ENCODE measurements at regions not wholly inside any gene's neighbourhood (a gene's known extent, or its start where the extent isn't known, plus 50 kb on each side); places are given as distances from the start of the nearest gene placed in this dataset.
A peak's percentile ranks its signal among the peaks of the same experiment; 100 is the strongest.

DNA sequence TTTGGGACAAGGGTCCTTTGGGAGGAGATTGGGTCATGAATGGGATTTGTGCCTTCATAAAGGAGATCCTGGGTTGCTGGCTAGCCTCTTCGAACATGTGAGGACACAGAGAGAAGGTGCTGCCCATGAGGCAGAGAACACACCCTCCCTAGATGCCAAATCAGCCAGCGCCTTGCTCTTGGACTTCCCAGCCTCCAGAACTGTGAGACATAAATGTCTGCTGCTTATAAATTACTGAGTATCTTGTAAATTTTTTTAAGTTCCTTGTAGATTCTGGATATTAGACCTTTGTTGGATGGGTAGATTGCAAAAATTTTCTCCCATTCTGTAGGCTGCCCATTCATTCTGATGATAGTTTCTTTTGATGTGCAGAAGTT lies 297.5 kb upstream of the FOXQ1 start:
- 35% methylated on average over 2 of the region's 2 CpGs for WGBS (ENCODE audit: insufficient coverage, insufficient replicate concordance, low lambda C conversion rate, missing lambda C conversion rate)
- Histone ChIP-seq H3K4me3 (no peak overlapping the region), H3K4me1 (ENCODE audit: control insufficient read depth, insufficient read depth, low read length) (peaks cover 22% of the 10 kb centered on the region), H3K9me3 (replicated peaks; ENCODE audit: control insufficient read depth, insufficient read depth, low read length) (peaks cover 3% of the 10 kb centered on the region; the same call in 1 of the 3 replicates), H3K4me2 (ENCODE audit: control insufficient read depth, insufficient read depth) (peak overlapping the region; percentile 76; the same call in 1 of the 2 replicates), H2AFZ (ENCODE audit: control insufficient read depth, low read depth, low read length) (no peak overlapping the region), H3K36me3 (ENCODE audit: control insufficient read depth in 2 of 2, insufficient read depth in 2 of 2, low read length in 1 of 2) (no peaks in the 10 kb centered on the region), H3K9ac (ENCODE audit: control insufficient read depth, insufficient read depth, low read length) (no peak overlapping the region), H3K79me2 (ENCODE audit: control insufficient read depth, insufficient read depth, low read length) (no peaks in the 10 kb centered on the region), H3K27me3 (replicated peaks in 1 of 2; ENCODE audit: control insufficient read depth in 2 of 2, insufficient read depth in 2 of 2, low read length in 1 of 2) (no peaks in the 10 kb centered on the region), H4K20me1 (ENCODE audit: control insufficient read depth, insufficient read depth) (no peaks in the 10 kb centered on the region), H3K27ac (ENCODE audit: control insufficient read depth, insufficient read depth) (peak overlapping the region; percentile 2; the same call in 1 of the 2 replicates)
- ChIA-PET POLR2A (no interaction called here), SMC1A (ENCODE audit: uncharacterized antibody, unreplicated experiment) (no interaction called here), RAD21 (ENCODE audit: unreplicated experiment) (no interaction called here), CTCF (no interaction called here)
- intact Hi-C loops (cut with micrococcal nuclease; ENCODE audit: unreplicated experiment) (no loop called here), in situ Hi-C loops (cut with MboI) (no loop called here)
- no TSS peak for BruUV-seq (replicated peaks)
- TF ChIP-seq SMAD5 (IDR thresholded peaks at IDR 0.05; ENCODE audit: low read depth), result no peak
- TF ChIP-seq SREBF1 (IDR thresholded peaks at IDR 0.05; ENCODE audit: low read length), result no peak
- no peak for TF ChIP-seq JUND (IDR thresholded peaks at IDR 0.05; ENCODE audit: low read depth, low read length)
- no peak for TF ChIP-seq KDM1A (IDR thresholded peaks at IDR 0.05; ENCODE audit: borderline replicate concordance)
- TF ChIP-seq TARDBP (IDR thresholded peaks at IDR 0.05; ENCODE audit: borderline replicate concordance), result no peak
- no peak for TF ChIP-seq IKZF1 (conservative IDR thresholded peaks at IDR 0.05)
- TF ChIP-seq, protein P1, sequence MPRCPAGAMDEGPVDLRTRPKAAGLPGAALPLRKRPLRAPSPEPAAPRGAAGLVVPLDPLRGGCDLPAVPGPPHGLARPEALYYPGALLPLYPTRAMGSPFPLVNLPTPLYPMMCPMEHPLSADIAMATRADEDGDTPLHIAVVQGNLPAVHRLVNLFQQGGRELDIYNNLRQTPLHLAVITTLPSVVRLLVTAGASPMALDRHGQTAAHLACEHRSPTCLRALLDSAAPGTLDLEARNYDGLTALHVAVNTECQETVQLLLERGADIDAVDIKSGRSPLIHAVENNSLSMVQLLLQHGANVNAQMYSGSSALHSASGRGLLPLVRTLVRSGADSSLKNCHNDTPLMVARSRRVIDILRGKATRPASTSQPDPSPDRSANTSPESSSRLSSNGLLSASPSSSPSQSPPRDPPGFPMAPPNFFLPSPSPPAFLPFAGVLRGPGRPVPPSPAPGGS (IDR thresholded peaks at IDR 0.05; ENCODE audit: borderline replicate concordance, insufficient read depth, low read depth, low read length, poor library complexity, severe bottlenecking), result no peak
- TF ChIP-seq SIN3A (IDR thresholded peaks at IDR 0.05; ENCODE audit: low read depth, low read length), result no peak
- no peak for TF ChIP-seq MYB (IDR thresholded peaks at IDR 0.05; ENCODE audit: borderline replicate concordance, low read depth, low read length)
- no peak for TF ChIP-seq KLF5 (IDR thresholded peaks at IDR 0.05; ENCODE audit: partially characterized antibody)
- no peak for TF ChIP-seq CBX3 (IDR thresholded peaks at IDR 0.05; ENCODE audit: borderline replicate concordance, low read depth)
- FAIRE-seq (no peak), ATAC-seq (no peak), DNase-seq (ENCODE audit: low read depth, low spot score) (no peak)

Data from GM12878 (cell line).